Karpas-422 (cell line): ENCODE measurements at regions not wholly inside any gene's neighbourhood (a gene's known extent, or its start where the extent isn't known, plus 50 kb on each side); places are given as distances from the start of the nearest gene placed in this dataset.

ENCODE experiments used
- DNase-seq: peaks from one replicate; pipeline ENCODE4 v3.0.0-alpha.2; 2015
- H2AFZ ChIP-seq: fragments of 200-600 bp; sonication (generic); 2 replicates; pipeline ENCODE4 v1.6.1; 2014; ENCODE audit warnings: antibody characterized with exemption, low read length, mixed read lengths
- H3K27ac ChIP-seq: fragments of 200-600 bp; sonication (generic); 2 replicates; pipeline ENCODE4 v1.5.1; 2014; ENCODE audit warnings: mild to moderate bottlenecking, low read length, moderate library complexity
- H3K27me3 ChIP-seq: fragments of 200-600 bp; sonication (generic); 2 replicates; pipeline ENCODE4 v1.6.1; 2014; ENCODE audit warnings: low read length, mixed read lengths
- H3K36me3 ChIP-seq: fragments of 200-600 bp; sonication (generic); 2 replicates; pipeline ENCODE4 v1.6.1; 2014; ENCODE audit warnings: low read length, mixed read lengths; ENCODE audit not compliant: insufficient read depth
- H3K4me1 ChIP-seq: fragments of 200-600 bp; sonication (generic); 2 replicates; pipeline ENCODE4 v1.6.1; 2014; ENCODE audit warnings: mild to moderate bottlenecking, low read length, mixed read lengths
- H3K4me2 ChIP-seq: fragments of 200-600 bp; sonication (generic); 2 replicates; pipeline ENCODE4 v1.6.1; 2014; ENCODE audit warnings: low read length, low read depth, mild to moderate bottlenecking; ENCODE audit not compliant: poor library complexity, severe bottlenecking
- H3K4me3 ChIP-seq: fragments of 200-600 bp; sonication (generic); 2 replicates; pipeline ENCODE4 v1.5.1; 2014; ENCODE audit warnings: mild to moderate bottlenecking, antibody characterized with exemption, low read length, mixed read lengths
- H3K79me2 ChIP-seq: fragments of 200-600 bp; sonication (generic); 2 replicates; pipeline ENCODE4 v1.6.1; 2014; ENCODE audit warnings: mild to moderate bottlenecking, low read length, mixed read lengths
- H3K9ac ChIP-seq: fragments of 200-600 bp; sonication (generic); 2 replicates; pipeline ENCODE4 v1.6.0; 2014; ENCODE audit warnings: low read length
- H3K9me2 ChIP-seq: fragments of 200-600 bp; sonication (generic), shearing (Covaris generic); replicated peaks from 2 replicates; pipeline ENCODE4 v1.6.0; 2014; ENCODE audit warnings: mild to moderate bottlenecking, low read length, moderate library complexity; ENCODE audit not compliant: insufficient read depth
- H3K9me3 ChIP-seq: fragments of 300-700, 200-600 bp; sonication (generic); 2 replicates; pipeline ENCODE4 v1.6.1; 2014; ENCODE audit warnings: low read length, mixed read lengths
- H4K20me1 ChIP-seq: fragments of 200-600 bp; sonication (generic); 2 replicates; pipeline ENCODE4 v1.6.1; 2014; ENCODE audit warnings: mild to moderate bottlenecking, antibody characterized with exemption, low read length, low read depth; ENCODE audit not compliant: insufficient read depth

GRCh38 chr14:49428076-49428475, 158.1 kb downstream of the RPS29 start:
- DNase-seq = no peak
- Histone ChIP-seq H2AFZ (no peak overlapping the region), H4K20me1 (no peaks in the 10 kb centered on the region), H3K4me3 (no peak overlapping the region), H3K36me3 (no peaks in the 10 kb centered on the region), H3K4me2 (no peak overlapping the region), H3K9me3 (no peaks in the 10 kb centered on the region), H3K27ac (no peak overlapping the region), H3K9me2 (no peaks in the 10 kb centered on the region), H3K27me3 (no peaks in the 10 kb centered on the region), H3K9ac (no peak overlapping the region), H3K4me1 (peaks cover 8% of the 10 kb centered on the region), H3K79me2 (no peaks in the 10 kb centered on the region)

- no peaks in the 10 kb centered on the region for H4K20me1 ChIP-seq
These were observed 159.1 kb downstream of the RPS29 start for GRCh38 chr14:49427117-49427516.

GRCh38 chr14:49425921-49426320, 160.3 kb downstream of the RPS29 start:
- H4K20me1 ChIP-seq = no peaks in the 10 kb centered on the region
- no peak overlapping the region for H3K4me2 ChIP-seq
- no peaks in the 10 kb centered on the region for H3K9me2 ChIP-seq
- no peak overlapping the region for H3K27ac ChIP-seq
- H3K9ac ChIP-seq = no peak overlapping the region
- DNase-seq = no peak
- no peaks in the 10 kb centered on the region for H3K27me3 ChIP-seq
- H3K9me3 ChIP-seq = no peaks in the 10 kb centered on the region
- peaks cover 8% of the 10 kb centered on the region for H3K4me1 ChIP-seq
- no peak overlapping the region for H3K4me3 ChIP-seq
- H2AFZ ChIP-seq = no peak overlapping the region
- H3K36me3 ChIP-seq = no peaks in the 10 kb centered on the region
- H3K79me2 ChIP-seq = no peaks in the 10 kb centered on the region

More at GRCh38 chr14:49427117-49427516, 159.1 kb downstream of the RPS29 start:
- Histone ChIP-seq H3K4me3 (no peak overlapping the region), H3K4me2 (peak overlapping the region; percentile 5), H3K9me3 (no peaks in the 10 kb centered on the region), H3K4me1 (peaks cover 8% of the 10 kb centered on the region), H2AFZ (no peak overlapping the region), H3K27ac (no peak overlapping the region), H3K36me3 (no peaks in the 10 kb centered on the region), H3K79me2 (no peaks in the 10 kb centered on the region), H3K9me2 (no peaks in the 10 kb centered on the region), H3K9ac (no peak overlapping the region), H3K27me3 (no peaks in the 10 kb centered on the region)
- peak; percentile 71 for DNase-seq

- no peak overlapping the region for H3K27ac ChIP-seq
- DNase-seq = no peak
- no peak overlapping the region for H3K4me2 ChIP-seq
- H3K36me3 ChIP-seq = no peaks in the 10 kb centered on the region
- no peak overlapping the region for H2AFZ ChIP-seq
- no peaks in the 10 kb centered on the region for H3K9me3 ChIP-seq
- no peaks in the 10 kb centered on the region for H3K27me3 ChIP-seq
- peaks cover 8% of the 10 kb centered on the region for H3K4me1 ChIP-seq
- no peaks in the 10 kb centered on the region for H3K79me2 ChIP-seq
- H3K9me2 ChIP-seq = no peaks in the 10 kb centered on the region
- H3K9ac ChIP-seq = no peak overlapping the region
- H4K20me1 ChIP-seq = no peaks in the 10 kb centered on the region
- no peak overlapping the region for H3K4me3 ChIP-seq
These were observed 161.5 kb downstream of the RPS29 start for GRCh38 chr14:49424436-49425331.

- Histone ChIP-seq H3K27ac (no peak overlapping the region), H3K9me3 (no peaks in the 10 kb centered on the region), H3K4me3 (no peak overlapping the region), H3K9me2 (no peaks in the 10 kb centered on the region), H3K9ac (no peak overlapping the region), H4K20me1 (no peaks in the 10 kb centered on the region), H3K4me1 (no peaks in the 10 kb centered on the region), H2AFZ (no peak overlapping the region), H3K36me3 (no peaks in the 10 kb centered on the region), H3K4me2 (no peak overlapping the region), H3K27me3 (no peaks in the 10 kb centered on the region), H3K79me2 (no peaks in the 10 kb centered on the region)
- no peak for DNase-seq
These were observed 166.0 kb downstream of the RPS29 start for GRCh38 chr14:49420201-49420600.

- H3K9me2 ChIP-seq = no peaks in the 10 kb centered on the region
- no peak overlapping the region for H2AFZ ChIP-seq
- H3K9me3 ChIP-seq = no peaks in the 10 kb centered on the region
- no peaks in the 10 kb centered on the region for H4K20me1 ChIP-seq
- no peak overlapping the region for H3K4me3 ChIP-seq
- DNase-seq = no peak
- H3K27me3 ChIP-seq = no peaks in the 10 kb centered on the region
- H3K27ac ChIP-seq = no peak overlapping the region
- no peaks in the 10 kb centered on the region for H3K36me3 ChIP-seq
- H3K4me1 ChIP-seq = no peaks in the 10 kb centered on the region
- H3K9ac ChIP-seq = no peak overlapping the region
- no peaks in the 10 kb centered on the region for H3K79me2 ChIP-seq
- no peak overlapping the region for H3K4me2 ChIP-seq
These were observed 167.4 kb downstream of the RPS29 start for GRCh38 chr14:49418789-49419188.

- Histone ChIP-seq H3K4me1 (no peaks in the 10 kb centered on the region), H3K79me2 (no peaks in the 10 kb centered on the region), H3K36me3 (no peaks in the 10 kb centered on the region), H3K9me2 (no peaks in the 10 kb centered on the region), H3K27ac (no peak overlapping the region), H3K4me2 (no peak overlapping the region), H3K27me3 (no peaks in the 10 kb centered on the region), H3K9ac (no peak overlapping the region), H4K20me1 (no peaks in the 10 kb centered on the region), H2AFZ (no peak overlapping the region), H3K4me3 (no peak overlapping the region), H3K9me3 (no peaks in the 10 kb centered on the region)
- DNase-seq = no peak
These were observed 168.4 kb downstream of the RPS29 start for GRCh38 chr14:49417790-49418189.

GRCh38 chr14:49408187-49408933, 177.8 kb downstream of the RPS29 start:
- no peak for DNase-seq
- Histone ChIP-seq H3K9ac (no peak overlapping the region), H3K9me3 (no peaks in the 10 kb centered on the region), H3K27ac (no peak overlapping the region), H3K36me3 (no peaks in the 10 kb centered on the region), H3K79me2 (no peaks in the 10 kb centered on the region), H3K4me3 (no peak overlapping the region), H2AFZ (no peak overlapping the region), H3K27me3 (no peaks in the 10 kb centered on the region), H3K4me1 (no peaks in the 10 kb centered on the region), H3K9me2 (no peaks in the 10 kb centered on the region), H3K4me2 (no peak overlapping the region), H4K20me1 (no peaks in the 10 kb centered on the region)
